T1000 (cell line): ENCODE measurements at regions not wholly inside any gene's neighbourhood (a gene's known extent, or its start where the extent isn't known, plus 50 kb on each side); places are given as distances from the start of the nearest gene placed in this dataset.
"Not testable (repeated sequence)": the region's sequence is repeated elsewhere in the genome, so short reads cannot be mapped to it uniquely, and the experiment has no call there.

Source experiments
- DNase-seq: peaks from one replicate; lab custom pipeline; 2025; ENCODE audit warnings: mixed read lengths; lab: John Stamatoyannopoulos, UW

- DNase-seq: no peak
These were observed 479.5 kb downstream of the CD83 start for GRCh38 chr6:14597090-14597489.

- DNase-seq: no peak
These were observed 480.7 kb downstream of the CD83 start for GRCh38 chr6:14598017-14598864.

- not testable (repeated sequence) for DNase-seq
These were observed 482.7 kb downstream of the CD83 start for GRCh38 chr6:14600306-14600705.

- no peak for DNase-seq
These were observed 483.9 kb downstream of the CD83 start for GRCh38 chr6:14601490-14601889.

GRCh38 chr6:14606353-14606752 is 488.8 kb downstream of the CD83 start:
- DNase-seq: no peak

GRCh38 chr6:14610141-14610540 is 492.6 kb downstream of the CD83 start:
- no peak for DNase-seq

GRCh38 chr6:14612016-14612980 is 494.7 kb downstream of the CD83 start:
- DNase-seq: no peak

- no peak for DNase-seq
These were observed 497.1 kb downstream of the CD83 start for GRCh38 chr6:14614631-14615030.

GRCh38 chr6:14616656-14617055 is 499.1 kb downstream of the CD83 start:
- DNase-seq: no peak

GRCh38 chr6:14618759-14619418 is 501.3 kb downstream of the CD83 start:
- DNase-seq: no peak

- no peak for DNase-seq
These were observed 501.8 kb downstream of the CD83 start for GRCh38 chr6:14619419-14619781.

- no peak for DNase-seq
These were observed 502.9 kb downstream of the CD83 start for GRCh38 chr6:14620522-14620921.

GRCh38 chr6:14621518-14621917 is 503.9 kb downstream of the CD83 start:
- no peak for DNase-seq

GRCh38 chr6:14622085-14622484 is 504.5 kb downstream of the CD83 start:
- no peak for DNase-seq

GRCh38 chr6:14622909-14623505 is 505.4 kb downstream of the CD83 start:
- no peak for DNase-seq

GRCh38 chr6:14625173-14625895 is 507.8 kb downstream of the CD83 start:
- DNase-seq: no peak

- DNase-seq: no peak
These were observed 509.0 kb downstream of the CD83 start for GRCh38 chr6:14626556-14626955.

- no peak for DNase-seq
These were observed 512.4 kb downstream of the CD83 start for GRCh38 chr6:14630016-14630415.

GRCh38 chr6:14633479-14633878 is 515.9 kb downstream of the CD83 start:
- DNase-seq: no peak

- no peak for DNase-seq
These were observed 516.5 kb downstream of the CD83 start for GRCh38 chr6:14634072-14634471.

- DNase-seq: no peak
These were observed 517.6 kb downstream of the CD83 start for GRCh38 chr6:14635195-14635594.
